ENCODE measurements at regions not wholly inside any gene's neighbourhood (a gene's known extent, or its start where the extent isn't known, plus 50 kb on each side); places are given as distances from the start of the nearest gene placed in this dataset.

DNA sequence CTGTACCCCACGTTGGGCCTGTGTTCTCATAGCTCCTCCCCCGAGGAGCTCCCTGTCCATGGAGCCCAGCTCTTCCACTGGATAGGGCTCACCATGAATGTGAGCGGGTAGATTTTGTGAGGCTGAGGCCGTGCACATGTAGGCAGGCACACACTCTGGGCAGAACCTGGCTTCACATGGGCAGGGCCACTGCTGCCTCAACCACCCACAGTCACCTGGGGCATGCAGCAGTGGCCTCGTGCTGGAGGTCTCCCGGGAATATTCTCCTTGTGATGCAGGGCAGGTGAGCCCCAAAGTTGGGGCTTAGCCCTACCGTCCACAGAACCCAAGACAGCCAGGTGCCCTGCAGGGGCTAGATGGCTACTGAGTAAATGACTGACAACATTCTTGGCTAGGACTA, 116.6 kb downstream of the TMEM130 start:
- DNase-seq (no peak), FAIRE-seq (no peak)
- no peak for TF ChIP-seq CTCF (IDR thresholded peaks at IDR 0.05; ENCODE audit: borderline replicate concordance, extremely low read depth, insufficient read depth)
- H3K4me3 ChIP-seq (ENCODE audit: low read length in 3 of 3), result no peak overlapping the region
- H3K27ac ChIP-seq (ENCODE audit: low read depth in 2 of 2, low read length in 2 of 2), result no peak overlapping the region
- H3K27me3 ChIP-seq (ENCODE audit: control insufficient read depth, insufficient read depth, low read length), result no peaks in the 10 kb centered on the region
- H3K9me3 ChIP-seq (ENCODE audit: control insufficient read depth in 2 of 3, insufficient read depth in 1 of 3, low read length in 3 of 3), result no peaks in the 10 kb centered on the region
- no peak overlapping the region for H3K9ac ChIP-seq (ENCODE audit: low read length in 3 of 3)
- no peaks in the 10 kb centered on the region for H3K4me1 ChIP-seq (ENCODE audit: control insufficient read depth in 2 of 3, insufficient read depth in 2 of 3, low read depth in 1 of 3, low read length in 3 of 3)
- H3K36me3 ChIP-seq (ENCODE audit: control insufficient read depth in 2 of 3, insufficient read depth in 3 of 3, low read length in 3 of 3), result no peaks in the 10 kb centered on the region
- intact Hi-C loops (cut with DNase I), result no loop called here

DNA sequence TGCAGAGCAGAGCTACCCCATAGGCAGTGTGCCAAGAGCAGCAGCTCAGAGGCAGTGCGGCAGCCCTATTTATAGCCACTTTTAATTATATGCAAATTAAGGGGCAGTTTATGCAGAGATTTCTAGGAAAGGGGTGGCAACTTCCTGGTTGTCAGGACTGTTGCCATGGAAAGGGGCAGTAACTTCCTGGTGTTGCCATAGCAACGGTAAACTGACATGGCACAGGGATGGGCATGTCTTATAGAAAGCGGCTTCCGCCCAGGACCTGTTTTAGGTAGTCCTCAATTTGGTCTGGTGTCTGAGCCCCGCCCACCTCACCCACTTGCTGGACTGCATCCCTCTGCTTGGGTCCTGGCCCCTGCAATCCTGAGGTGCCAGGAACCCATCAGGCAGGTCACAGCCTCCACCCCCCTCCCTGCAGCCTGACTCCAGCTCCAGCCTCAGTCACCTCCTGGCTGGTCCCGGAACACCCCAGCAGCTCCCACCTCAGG, 115.8 kb downstream of the TMEM130 start:
- intact Hi-C loops (cut with DNase I), result no loop called here
- DNase-seq (peak in 2 of 5 donors; percentile 38 to 40), FAIRE-seq (no peak)

DNA sequence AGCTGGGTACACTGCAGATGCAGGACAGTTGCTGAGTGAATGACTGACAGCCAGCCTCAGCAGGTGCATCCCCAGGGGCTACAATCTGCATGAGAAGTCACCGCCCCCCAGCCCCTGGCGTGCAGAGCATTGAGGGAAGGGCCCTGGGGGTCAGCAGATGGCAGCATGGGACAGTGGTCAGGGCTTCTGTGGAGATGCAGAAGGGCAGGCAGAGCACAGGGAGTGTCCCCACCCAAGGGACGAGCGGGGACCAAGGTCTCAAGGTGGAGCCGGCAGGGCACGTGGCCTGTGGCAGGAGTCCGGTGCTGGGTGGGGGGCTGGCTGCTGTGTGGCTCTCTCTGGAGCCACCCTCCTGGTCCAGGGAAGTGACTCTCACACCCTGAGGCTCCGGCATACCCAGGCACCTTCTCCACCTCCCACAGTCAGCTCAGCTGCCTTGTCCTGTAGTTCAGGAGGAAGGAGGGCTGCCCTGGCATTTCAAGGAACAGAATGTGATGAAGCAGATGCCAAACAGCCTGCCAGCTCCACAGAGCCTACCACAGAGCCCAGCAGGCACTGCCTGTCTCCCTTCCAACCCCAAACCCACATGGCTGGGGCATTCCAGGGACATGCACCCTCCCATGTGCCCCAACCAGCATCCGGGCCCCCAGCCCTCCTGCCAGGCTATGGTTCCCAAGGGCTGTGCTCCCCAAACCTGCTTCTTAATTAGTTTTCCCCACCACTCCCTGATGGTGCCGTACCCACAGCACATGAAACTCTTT, 114.5 kb downstream of the TMEM130 start:
- no peak for FAIRE-seq
- H3K4me3 ChIP-seq (ENCODE audit: low read length in 3 of 3), result no peak overlapping the region
- no peaks in the 10 kb centered on the region for H3K9me3 ChIP-seq (ENCODE audit: control insufficient read depth in 2 of 3, insufficient read depth in 1 of 3, low read length in 3 of 3)
- intact Hi-C loops (cut with DNase I), result no loop called here
- H3K36me3 ChIP-seq (ENCODE audit: control insufficient read depth in 2 of 3, insufficient read depth in 3 of 3, low read length in 3 of 3), result no peaks in the 10 kb centered on the region
- no peaks in the 10 kb centered on the region for H3K27me3 ChIP-seq (ENCODE audit: control insufficient read depth, insufficient read depth, low read length)
- TF ChIP-seq CTCF (IDR thresholded peaks at IDR 0.05; ENCODE audit: borderline replicate concordance, extremely low read depth, insufficient read depth), result no peak
- H3K4me1 ChIP-seq (ENCODE audit: control insufficient read depth in 2 of 3, insufficient read depth in 2 of 3, low read depth in 1 of 3, low read length in 3 of 3), result no peaks in the 10 kb centered on the region
- DNase-seq, result no peak
- no peak overlapping the region for H3K27ac ChIP-seq (ENCODE audit: low read depth in 2 of 2, low read length in 2 of 2)
- H3K9ac ChIP-seq (ENCODE audit: low read length in 3 of 3), result no peak overlapping the region

More for the DNA sequence above, 115.8 kb downstream of the TMEM130 start:
- H3K9me3 ChIP-seq (ENCODE audit: control insufficient read depth in 2 of 3, insufficient read depth in 1 of 3, low read length in 3 of 3), result no peaks in the 10 kb centered on the region
- no peak overlapping the region for H3K9ac ChIP-seq (ENCODE audit: low read length in 3 of 3)
- H3K4me3 ChIP-seq (ENCODE audit: low read length in 3 of 3), result no peak overlapping the region
- H3K27me3 ChIP-seq (ENCODE audit: control insufficient read depth, insufficient read depth, low read length), result no peaks in the 10 kb centered on the region
- no peak overlapping the region for H3K27ac ChIP-seq (ENCODE audit: low read depth in 2 of 2, low read length in 2 of 2)
- H3K36me3 ChIP-seq (ENCODE audit: control insufficient read depth in 2 of 3, insufficient read depth in 3 of 3, low read length in 3 of 3), result no peaks in the 10 kb centered on the region
- H3K4me1 ChIP-seq (ENCODE audit: control insufficient read depth in 2 of 3, insufficient read depth in 2 of 3, low read depth in 1 of 3, low read length in 3 of 3), result no peaks in the 10 kb centered on the region
- no peak for TF ChIP-seq CTCF (IDR thresholded peaks at IDR 0.05; ENCODE audit: borderline replicate concordance, extremely low read depth, insufficient read depth)

All from kidney (tissue), 13 donors.